Ramos (cell line): ENCODE measurements at regions not wholly inside any gene's neighbourhood (a gene's known extent, or its start where the extent isn't known, plus 50 kb on each side); places are given as distances from the start of the nearest gene placed in this dataset.

Source experiments
- in situ Hi-C: fragments of 300-500 bp; cut with MboI; formaldehyde crosslinking; loops from one replicate; pipeline ENCODE4 v1.14.3; 2022; ENCODE audit warnings: low sequenced_read_pairs; ENCODE audit not compliant: unreplicated experiment

DNA sequence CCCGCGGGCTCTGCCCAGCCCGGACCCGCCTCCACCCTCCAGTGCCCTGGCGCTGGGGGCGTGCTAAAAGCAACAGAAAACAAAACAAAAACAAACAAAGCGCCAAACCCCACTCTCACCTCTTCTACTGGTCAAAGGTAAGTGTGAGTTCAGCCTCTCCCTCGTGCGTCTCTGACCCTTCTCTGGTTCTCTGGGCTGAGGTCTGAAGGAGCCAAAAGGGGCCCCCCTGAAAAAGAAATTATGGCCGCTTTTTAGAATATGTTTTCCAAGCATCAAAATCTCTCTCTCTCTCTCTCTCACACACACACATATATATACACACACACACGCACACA is 133.5 kb upstream of the DPYD start:
- in situ Hi-C loops = loop anchor here (10.0 kb wide), 1 partner anchor 1090 kb away; no protein-coding TSS in a partner anchor

GRCh38 chr1:98053471-98054366 is 132.9 kb upstream of the DPYD start:
- in situ Hi-C loops = loop anchor here (10.0 kb wide), 1 partner anchor 1089 kb away; no protein-coding TSS in a partner anchor

DNA sequence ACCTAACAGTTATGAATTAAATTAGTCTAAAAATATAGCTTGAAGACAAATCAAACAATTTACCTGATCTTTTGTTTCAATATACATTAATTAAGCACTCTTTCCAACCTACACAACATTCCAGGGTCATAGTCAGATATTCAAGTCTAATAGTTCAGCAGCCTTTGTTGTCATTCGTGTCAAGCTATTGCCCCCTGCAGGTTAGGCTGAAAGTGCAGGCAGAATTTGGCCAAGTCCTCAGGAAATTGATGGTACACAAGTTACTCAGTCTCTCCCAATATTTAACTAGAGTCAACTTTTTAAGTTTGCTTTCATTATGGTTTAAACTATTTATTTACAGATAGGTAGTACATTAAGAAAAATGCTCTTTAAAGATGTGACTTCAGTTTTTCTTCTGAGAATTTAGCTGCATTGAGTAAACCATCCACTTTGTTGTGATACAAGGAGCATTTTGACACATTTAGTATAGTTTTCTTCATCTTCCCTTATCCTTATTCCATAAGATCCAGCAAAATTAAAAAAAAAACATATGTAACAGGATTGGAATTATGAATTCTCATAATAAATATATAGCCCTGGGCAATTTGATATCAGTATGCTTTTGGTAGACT is 130.3 kb upstream of the DPYD start:
- in situ Hi-C loops = loop anchor here (10.0 kb wide), 1 partner anchor 1086 kb away; no protein-coding TSS in a partner anchor

DNA sequence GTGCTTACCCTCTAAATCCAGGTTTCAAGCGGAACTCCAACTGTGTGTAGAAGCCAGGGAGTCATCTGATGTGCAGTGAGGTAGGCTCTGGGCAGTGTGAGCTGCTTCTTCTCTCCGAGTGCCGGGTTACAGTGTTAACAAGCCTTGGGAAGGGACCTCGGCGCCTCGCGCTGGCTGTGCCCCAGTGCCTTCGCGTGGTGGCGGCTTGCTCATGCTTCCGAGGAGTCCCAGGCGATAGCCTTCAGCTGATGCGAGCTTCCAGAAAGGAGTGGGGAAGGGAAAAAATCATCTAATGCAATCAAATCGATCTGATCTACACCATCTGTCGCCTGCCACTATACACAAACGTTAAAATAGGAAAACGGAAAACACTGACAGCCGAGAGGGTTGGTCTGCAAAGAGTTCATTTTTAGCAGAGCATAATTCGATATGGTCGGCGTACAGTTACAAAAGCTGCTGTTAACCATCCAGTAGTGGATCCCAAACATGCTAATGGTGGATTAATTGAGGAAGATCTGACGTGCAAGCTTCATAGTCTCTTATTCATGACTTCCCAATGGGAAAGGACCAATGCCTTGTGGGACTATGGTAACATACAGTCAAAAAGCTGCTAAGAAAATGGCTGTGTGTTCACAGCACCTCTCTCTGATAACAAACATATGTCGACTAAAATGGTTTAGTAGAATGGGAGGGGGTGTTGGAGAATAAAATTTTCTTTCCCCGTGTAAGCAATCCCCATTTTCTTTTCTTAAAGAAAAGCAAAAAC is 128.7 kb upstream of the DPYD start:
- in situ Hi-C loops = loop anchor here (10.0 kb wide), 1 partner anchor 1085 kb away; no protein-coding TSS in a partner anchor

- in situ Hi-C loops = no loop called here
Observed at GRCh38 chr1:98048751-98049325, 128.0 kb upstream of the DPYD start.

DNA sequence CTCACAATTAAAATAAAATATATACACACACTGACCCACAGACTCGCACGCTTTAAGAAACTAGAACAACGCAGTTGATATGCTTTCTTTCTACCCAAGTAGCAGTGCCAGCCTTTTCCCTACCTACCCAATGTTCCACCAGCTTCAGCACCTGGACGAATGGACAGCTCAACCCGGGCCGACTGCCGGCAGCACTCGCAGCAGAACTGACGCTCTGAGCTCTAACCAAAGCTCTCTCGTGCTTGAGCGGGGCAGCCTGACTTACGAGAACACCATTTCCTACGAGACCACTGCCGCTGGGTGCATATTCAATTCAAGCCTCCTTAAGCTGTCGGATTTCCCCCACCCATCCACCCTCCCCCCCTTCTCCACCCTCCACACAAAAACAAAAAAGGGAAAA is 127.4 kb upstream of the DPYD start:
- in situ Hi-C loops = no loop called here

DNA sequence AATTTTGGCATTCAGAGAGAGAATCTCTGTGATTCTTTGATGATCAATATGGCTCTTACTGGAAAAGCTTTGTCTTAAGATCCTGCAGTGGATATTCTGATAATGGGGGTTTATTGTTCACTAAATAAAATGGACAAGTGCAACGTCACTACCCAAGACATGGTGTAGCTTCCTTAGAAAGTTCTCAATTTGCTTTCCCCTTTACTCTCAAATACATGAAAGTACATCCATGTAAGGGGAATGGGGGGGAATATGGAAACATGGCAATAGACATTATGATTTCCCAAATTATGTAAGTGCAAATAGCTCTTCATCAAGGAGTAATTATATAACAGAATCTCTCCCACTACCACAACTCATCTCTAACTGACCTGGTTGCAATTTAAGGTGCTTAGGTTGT is 126.3 kb upstream of the DPYD start:
- in situ Hi-C loops = no loop called here

DNA sequence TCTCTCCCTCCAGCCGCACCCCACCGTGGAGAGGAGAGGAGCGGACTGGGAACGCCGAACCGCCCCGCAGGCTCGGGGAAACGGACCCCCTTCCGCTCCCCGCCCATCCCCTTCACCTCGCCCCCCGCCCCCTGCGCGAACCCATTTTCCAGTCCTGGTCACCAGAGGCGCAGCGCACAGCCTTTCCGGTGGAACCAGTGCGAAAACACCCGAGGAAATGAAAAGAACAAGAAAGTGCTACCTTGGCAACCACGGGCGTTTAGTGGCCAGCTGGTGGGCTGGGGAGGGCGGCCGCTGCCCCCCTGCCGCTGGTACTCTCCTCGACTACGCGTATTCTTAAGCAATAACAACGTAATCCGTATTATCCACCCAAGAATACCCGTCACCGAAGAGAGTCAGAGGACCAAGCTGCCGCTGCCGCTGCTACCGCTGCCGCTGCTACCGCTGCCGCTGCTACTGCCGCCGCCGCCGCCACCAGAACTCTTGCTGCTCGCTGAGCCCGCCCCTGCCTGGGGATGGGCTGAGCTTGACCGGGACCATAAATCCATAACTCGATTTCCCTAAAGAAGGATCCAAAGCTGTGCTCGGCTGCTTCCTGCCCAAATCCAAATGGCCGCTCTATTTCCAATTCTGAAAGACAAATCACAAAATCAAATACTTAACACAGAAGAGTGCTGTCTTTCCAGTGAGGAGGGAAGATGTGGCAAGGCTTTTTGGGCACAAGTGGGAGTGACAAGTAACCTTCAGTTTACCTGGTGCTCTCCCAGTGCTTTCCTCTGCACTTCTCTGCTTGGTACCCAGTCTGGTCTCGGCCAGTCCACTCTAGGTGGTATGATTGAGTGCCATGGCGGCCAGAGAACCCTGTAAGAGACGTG is 125.2 kb upstream of the DPYD start:
- in situ Hi-C loops = no loop called here

DNA sequence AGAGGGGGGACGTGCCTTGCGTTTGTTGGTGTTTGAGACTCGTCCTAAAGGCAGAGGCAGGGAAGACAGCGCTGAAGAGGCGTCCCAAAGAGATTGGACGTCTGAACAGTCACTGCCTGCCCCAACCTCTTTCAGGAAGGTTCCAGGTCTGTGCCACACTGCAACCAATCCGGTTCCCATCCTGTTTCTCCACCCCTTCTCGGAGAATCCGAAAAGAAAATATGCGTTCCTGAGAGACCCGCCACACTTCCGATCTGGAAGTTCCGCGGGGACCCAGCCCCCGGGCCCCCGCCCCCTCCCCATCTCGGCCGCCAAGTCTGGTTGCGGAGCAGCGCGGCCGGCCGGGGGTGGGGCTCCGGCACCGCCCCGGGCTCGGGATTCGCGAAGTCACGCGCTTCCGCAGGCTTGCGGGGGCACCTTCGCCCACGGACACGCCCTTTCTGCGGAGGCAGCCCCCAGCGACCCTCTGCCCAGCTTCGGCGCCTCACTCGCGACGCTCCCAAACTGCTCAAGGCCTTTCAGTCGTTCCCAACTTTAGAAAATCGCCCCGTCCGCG is 124.5 kb upstream of the DPYD start:
- in situ Hi-C loops = no loop called here

GRCh38 chr1:98044766-98045165 is 123.9 kb upstream of the DPYD start:
- in situ Hi-C loops = no loop called here

- in situ Hi-C loops = no loop called here
Observed at GRCh38 chr1:98044071-98044697, 123.3 kb upstream of the DPYD start.

- in situ Hi-C loops = no loop called here
Observed at GRCh38 chr1:98035602-98036002, 114.8 kb upstream of the DPYD start.

DNA sequence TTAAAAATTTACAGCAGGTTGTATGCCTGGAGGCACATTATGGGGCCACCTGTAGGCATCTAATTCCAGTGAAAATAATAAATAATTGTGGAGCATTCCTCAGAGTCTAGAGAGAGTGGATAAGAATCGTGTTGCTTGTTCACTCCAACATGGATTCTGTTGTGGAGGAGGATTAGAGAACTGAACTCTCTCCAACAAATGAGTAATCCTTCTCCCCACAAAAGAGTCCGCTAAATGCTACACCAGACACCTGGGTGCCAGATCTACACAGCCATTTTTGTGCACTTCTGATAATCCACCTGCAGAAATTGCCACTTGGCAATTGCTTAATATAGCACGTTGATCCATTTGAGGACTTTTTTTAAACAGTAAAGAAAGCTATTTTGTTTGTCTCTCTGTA is 113.7 kb upstream of the DPYD start:
- in situ Hi-C loops = no loop called here

DNA sequence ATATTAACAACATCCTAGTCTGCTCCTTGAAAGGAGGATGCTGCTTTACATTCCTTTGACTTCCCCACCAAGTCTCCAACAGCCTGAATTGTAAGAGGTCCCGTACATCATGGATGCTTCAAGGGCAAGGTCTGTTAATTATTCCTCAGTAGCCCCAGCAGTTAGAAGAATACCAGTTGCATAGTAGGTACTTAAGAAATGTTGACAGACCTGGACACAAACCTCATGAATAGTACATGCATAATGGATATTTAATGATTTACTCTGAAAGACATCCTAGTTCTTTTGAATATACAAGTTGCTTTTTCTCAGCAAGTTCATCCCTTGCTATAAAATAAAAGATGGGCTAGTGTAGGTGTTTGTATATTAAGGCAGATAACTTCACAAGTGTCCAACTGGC is 112.1 kb upstream of the DPYD start:
- in situ Hi-C loops = no loop called here

DNA sequence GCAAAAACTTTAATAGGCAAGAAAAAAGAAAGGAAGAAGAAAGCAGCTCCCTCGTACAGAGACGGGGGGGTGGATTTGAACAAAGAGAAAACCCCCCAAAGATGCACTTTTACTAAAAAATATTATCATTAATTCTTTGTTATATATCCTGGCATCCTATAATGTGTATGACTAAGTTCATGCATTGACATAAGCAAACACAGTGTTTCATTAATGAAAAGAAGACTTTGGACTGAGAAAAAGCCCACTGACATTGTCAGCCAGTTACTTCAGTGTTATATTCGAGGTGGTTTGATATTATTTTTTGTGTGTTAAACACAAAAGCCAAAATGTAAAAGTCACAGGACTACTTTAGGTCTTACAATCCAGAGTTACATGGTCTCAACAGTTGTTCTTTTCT is 110.1 kb upstream of the DPYD start:
- in situ Hi-C loops = no loop called here

GRCh38 chr1:98030483-98030882 is 109.6 kb upstream of the DPYD start:
- in situ Hi-C loops = no loop called here

- in situ Hi-C loops = no loop called here
Observed at GRCh38 chr1:98028800-98029199, 108.0 kb upstream of the DPYD start.

DNA sequence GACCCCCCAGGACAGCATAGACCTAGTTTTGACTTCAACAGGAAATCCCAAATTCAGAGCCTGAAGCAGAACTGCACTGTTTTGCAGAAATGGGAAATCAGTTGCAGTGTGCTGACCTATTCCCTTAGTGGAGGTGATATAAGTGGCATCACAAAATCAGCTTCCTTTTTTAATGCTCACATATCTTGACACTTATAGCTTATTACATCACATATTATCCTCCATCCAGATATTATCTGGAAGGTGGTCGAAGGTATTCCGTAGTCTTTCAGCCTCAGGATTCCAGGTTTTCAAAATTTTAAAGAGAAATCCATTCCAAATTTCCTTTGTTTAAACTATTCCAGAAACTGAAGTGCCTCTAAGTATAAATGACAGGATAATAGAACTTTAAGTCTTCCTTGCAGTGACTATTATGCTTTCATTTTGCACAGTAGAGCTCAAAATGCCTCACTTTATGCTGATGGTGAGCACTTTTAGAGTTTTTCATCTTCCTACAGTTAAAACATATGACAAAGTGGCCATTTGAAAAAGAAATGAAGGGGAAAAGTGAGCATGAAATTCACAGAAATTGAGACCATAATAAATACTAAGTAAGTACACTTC is 106.4 kb upstream of the DPYD start:
- in situ Hi-C loops = no loop called here

DNA sequence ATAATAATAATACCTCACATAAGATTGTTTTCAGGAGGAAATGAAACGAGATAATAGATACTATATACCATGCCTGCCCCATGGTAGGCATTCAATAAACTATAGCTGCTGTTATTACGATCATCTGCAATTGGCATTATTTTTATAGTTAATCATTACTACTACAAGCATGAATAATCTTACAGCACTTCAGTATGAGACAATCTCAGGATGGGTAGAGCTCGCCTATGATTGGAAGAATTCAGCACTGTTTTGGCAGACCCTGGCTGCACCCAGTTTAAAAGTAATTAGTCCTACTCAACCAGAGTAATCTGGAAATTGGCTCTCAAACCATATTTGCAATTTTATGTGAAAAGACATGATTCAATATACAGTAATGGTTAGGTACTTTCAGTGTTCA is 105.0 kb upstream of the DPYD start:
- in situ Hi-C loops = no loop called here
